HG03060 (cell line): ENCODE measurements at regions not wholly inside any gene's neighbourhood (a gene's known extent, or its start where the extent isn't known, plus 50 kb on each side); places are given as distances from the start of the nearest gene placed in this dataset.
"Not testable (repeated sequence)": the region's sequence is repeated elsewhere in the genome, so short reads cannot be mapped to it uniquely, and the experiment has no call there.

Experiments
- ATAC-seq: cut with Tn5 transposase; IDR thresholded peaks from one replicate; pipeline ENCODE4 v1.9.1; 2021; ENCODE audit warnings: low read depth, moderate number of reproducible peaks; ENCODE audit not compliant: unreplicated experiment

- no peak for ATAC-seq
These were observed 66.4 kb upstream of the TLL1 start for GRCh38 chr4:165806613-165807012.

GRCh38 chr4:165810726-165811125 is 62.3 kb upstream of the TLL1 start:
- ATAC-seq: no peak

- no peak for ATAC-seq
These were observed 59.4 kb upstream of the TLL1 start for GRCh38 chr4:165813606-165814005.

GRCh38 chr4:165814256-165815020 is 58.6 kb upstream of the TLL1 start:
- no peak for ATAC-seq

GRCh38 chr4:165819126-165819525 is 53.9 kb upstream of the TLL1 start:
- ATAC-seq: not testable (repeated sequence)
